Activated T-helper 2 cell treated with anti-CD3 and anti-CD28 coated beads, Interferon-gamma antibody, Interleukin-2, Interleukin-4, amounts not matched to agents 10 μg/mL and 5 μg/mL and 100 μg/mL, durations not matched to agents 14 hours and 24 hours and 36 hours (primary cell): ENCODE measurements at regions not wholly inside any gene's neighbourhood (a gene's known extent, or its start where the extent isn't known, plus 50 kb on each side); places are given as distances from the start of the nearest gene placed in this dataset.

Experiments used
- DNase-seq: peaks from one replicate; pipeline ENCODE4 v3.0.0; 2021; ENCODE audit warnings: low spot score
- H3K27ac Mint-ChIP-seq: one replicate; pipeline ENCODE4 v1.8.0; 2021; ENCODE audit warnings: mixed read lengths
- H3K27me3 Mint-ChIP-seq: one replicate; pipeline ENCODE4 v1.8.0; 2021; ENCODE audit warnings: low read depth, mixed read lengths
- H3K36me3 Mint-ChIP-seq: one replicate; pipeline ENCODE4 v1.8.0; 2021; ENCODE audit warnings: low read depth, mixed read lengths
- H3K4me1 Mint-ChIP-seq: one replicate; pipeline ENCODE4 v1.8.0; 2021; ENCODE audit warnings: low read depth, mixed read lengths
- H3K4me3 Mint-ChIP-seq: one replicate; pipeline ENCODE4 v1.8.0; 2021; ENCODE audit warnings: low read depth, mild to moderate bottlenecking, moderate library complexity, mixed read lengths
- H3K9me3 Mint-ChIP-seq: one replicate; pipeline ENCODE4 v1.8.0; 2021; ENCODE audit warnings: mixed read lengths
- intact Hi-C: fragments of 100-400 bp; cut with micrococcal nuclease; formaldehyde crosslinking; loops from one replicate; pipeline ENCODE4 v1.15.1; 2023

DNA sequence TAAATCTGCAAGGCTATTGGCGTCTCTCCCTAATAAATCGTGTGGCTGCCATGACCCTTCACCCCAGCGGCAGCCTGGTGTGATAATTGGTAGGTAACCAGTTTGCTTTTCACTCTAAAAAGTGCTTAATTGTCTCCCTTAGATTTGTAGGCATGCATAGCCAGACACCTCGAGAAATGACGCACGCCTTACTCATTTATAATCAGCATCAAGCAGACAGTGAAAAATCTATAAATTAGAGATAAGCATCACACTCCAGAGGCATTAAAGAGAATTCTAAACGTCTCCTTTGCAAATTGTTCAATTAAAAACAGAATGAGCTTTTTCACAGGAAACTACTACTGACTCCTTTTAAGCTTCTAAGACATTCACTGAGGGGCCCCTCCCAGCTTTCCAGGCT, 110.2 kb upstream of the RPS6KA2 start:
- intact Hi-C loops: no loop called here
- Mint-ChIP-seq H3K27ac (no peak overlapping the region), H3K9me3 (no peaks in the 10 kb centered on the region), H3K4me1 (no peaks in the 10 kb centered on the region), H3K36me3 (no peaks in the 10 kb centered on the region), H3K4me3 (no peak overlapping the region), H3K27me3 (no peaks in the 10 kb centered on the region)
- no peak for DNase-seq

GRCh38 chr6:166736634-166737033, 109.6 kb upstream of the RPS6KA2 start:
- Mint-ChIP-seq H3K9me3 (no peaks in the 10 kb centered on the region), H3K36me3 (no peaks in the 10 kb centered on the region), H3K27ac (no peak overlapping the region), H3K4me1 (no peaks in the 10 kb centered on the region), H3K4me3 (no peak overlapping the region), H3K27me3 (no peaks in the 10 kb centered on the region)
- intact Hi-C loops: no loop called here
- no peak for DNase-seq

DNA sequence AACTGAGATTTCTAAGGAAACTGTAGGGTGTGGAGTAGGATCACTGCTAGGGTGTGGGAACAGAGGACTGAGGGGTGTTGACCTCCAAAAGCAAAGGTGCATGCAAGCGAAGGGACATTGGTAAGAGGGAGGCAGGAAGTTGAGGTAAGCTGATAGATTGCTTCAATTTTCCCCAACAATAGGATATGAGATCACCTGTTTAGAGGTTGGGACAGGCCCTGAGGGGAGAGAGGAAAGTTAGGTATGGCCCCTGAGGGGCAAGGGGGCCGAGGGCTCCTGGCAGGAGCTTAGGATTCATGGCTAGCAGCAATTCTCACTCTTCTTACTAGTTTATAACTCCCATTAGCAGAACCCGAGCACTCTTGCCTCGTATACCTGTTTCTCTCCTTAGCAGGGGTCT, 106.8 kb upstream of the RPS6KA2 start:
- H3K36me3 Mint-ChIP-seq: no peaks in the 10 kb centered on the region
- peaks cover 3% of the 10 kb centered on the region for H3K4me1 Mint-ChIP-seq
- no peaks in the 10 kb centered on the region for H3K9me3 Mint-ChIP-seq
- intact Hi-C loops: no loop called here
- DNase-seq: no peak
- no peaks in the 10 kb centered on the region for H3K27me3 Mint-ChIP-seq
- no peak overlapping the region for H3K4me3 Mint-ChIP-seq
- no peak overlapping the region for H3K27ac Mint-ChIP-seq

DNA sequence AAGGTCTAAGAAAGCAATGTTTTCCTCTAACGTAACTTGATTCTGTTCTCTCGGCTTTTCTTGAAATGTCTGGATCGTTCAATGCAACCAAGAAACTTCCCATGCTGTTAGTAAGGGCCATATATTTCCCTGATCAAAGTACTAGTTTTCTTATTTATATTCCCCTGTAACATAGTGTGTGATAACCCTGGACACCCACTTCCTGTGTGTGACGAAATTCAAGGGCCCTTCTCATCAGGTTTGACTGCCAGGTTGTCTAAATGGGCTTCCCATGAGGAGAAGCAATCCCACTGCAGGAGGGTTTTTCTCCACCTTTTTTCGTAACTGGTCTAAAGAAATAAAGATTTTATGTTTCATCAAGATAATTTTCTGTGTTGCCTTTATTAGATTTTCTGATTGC, 102.6 kb upstream of the RPS6KA2 start:
- H3K4me3 Mint-ChIP-seq: no peak overlapping the region
- H3K27ac Mint-ChIP-seq: no peak overlapping the region
- no peaks in the 10 kb centered on the region for H3K9me3 Mint-ChIP-seq
- no peaks in the 10 kb centered on the region for H3K27me3 Mint-ChIP-seq
- no peaks in the 10 kb centered on the region for H3K36me3 Mint-ChIP-seq
- DNase-seq: no peak
- peaks cover 3% of the 10 kb centered on the region for H3K4me1 Mint-ChIP-seq
- intact Hi-C loops: no loop called here

GRCh38 chr6:166728884-166729530, 102.0 kb upstream of the RPS6KA2 start:
- Mint-ChIP-seq H3K27me3 (no peaks in the 10 kb centered on the region), H3K4me3 (no peak overlapping the region), H3K4me1 (peaks cover 3% of the 10 kb centered on the region), H3K9me3 (no peaks in the 10 kb centered on the region), H3K27ac (no peak overlapping the region), H3K36me3 (no peaks in the 10 kb centered on the region)
- intact Hi-C loops: no loop called here
- DNase-seq: no peak

GRCh38 chr6:166726201-166726600, 99.2 kb upstream of the RPS6KA2 start:
- Mint-ChIP-seq H3K4me3 (no peak overlapping the region), H3K9me3 (no peaks in the 10 kb centered on the region), H3K4me1 (peaks cover 3% of the 10 kb centered on the region), H3K27ac (no peak overlapping the region), H3K36me3 (no peaks in the 10 kb centered on the region), H3K27me3 (no peaks in the 10 kb centered on the region)
- DNase-seq: no peak
- intact Hi-C loops: no loop called here

DNA sequence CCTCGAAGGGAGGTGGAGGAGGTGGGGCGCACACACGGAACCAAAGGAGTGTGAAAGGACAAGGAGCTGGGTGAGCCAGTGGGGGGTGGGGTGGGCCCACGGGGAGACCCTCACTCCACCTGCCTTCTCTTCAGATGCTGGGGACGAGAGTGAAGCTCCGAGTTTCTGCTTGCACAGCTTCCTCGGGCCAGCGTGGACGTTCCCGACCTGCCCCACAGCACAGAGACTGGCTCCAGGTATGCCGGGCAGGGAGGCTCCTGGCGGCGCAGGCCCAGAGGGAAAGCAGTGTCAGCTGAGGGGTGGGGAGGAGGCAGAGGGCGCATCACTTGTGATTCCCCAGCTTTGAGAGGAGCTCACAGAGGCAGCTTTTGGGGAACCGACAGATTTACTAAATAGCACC, 98.5 kb upstream of the RPS6KA2 start:
- Mint-ChIP-seq H3K27me3 (no peaks in the 10 kb centered on the region), H3K4me1 (peaks cover 3% of the 10 kb centered on the region), H3K36me3 (no peaks in the 10 kb centered on the region), H3K27ac (no peak overlapping the region), H3K9me3 (no peaks in the 10 kb centered on the region), H3K4me3 (no peak overlapping the region)
- no peak for DNase-seq
- intact Hi-C loops: no loop called here

DNA sequence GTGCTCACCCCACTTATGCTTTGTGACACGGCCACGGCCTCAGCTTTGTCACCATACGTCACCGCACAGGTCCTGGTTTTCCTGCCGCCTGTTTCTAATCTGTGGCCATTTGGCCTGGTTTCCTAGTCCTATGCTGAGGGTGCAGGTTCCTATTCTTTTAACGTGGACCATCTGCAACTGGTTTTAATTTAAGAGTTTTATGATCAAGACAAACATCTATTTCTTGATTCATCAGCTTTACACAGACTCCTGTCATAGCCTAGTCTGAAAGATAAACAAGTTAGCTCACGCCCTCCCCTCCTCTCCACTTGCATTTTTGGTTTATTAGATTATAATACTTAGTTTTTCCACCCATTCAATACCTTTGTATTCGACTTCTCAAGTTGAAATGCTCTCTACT, 97.5 kb upstream of the RPS6KA2 start:
- H3K4me1 Mint-ChIP-seq: no peaks in the 10 kb centered on the region
- H3K27me3 Mint-ChIP-seq: no peaks in the 10 kb centered on the region
- no peaks in the 10 kb centered on the region for H3K36me3 Mint-ChIP-seq
- no peaks in the 10 kb centered on the region for H3K9me3 Mint-ChIP-seq
- no peak overlapping the region for H3K27ac Mint-ChIP-seq
- no peak overlapping the region for H3K4me3 Mint-ChIP-seq
- intact Hi-C loops: no loop called here
- no peak for DNase-seq

DNA sequence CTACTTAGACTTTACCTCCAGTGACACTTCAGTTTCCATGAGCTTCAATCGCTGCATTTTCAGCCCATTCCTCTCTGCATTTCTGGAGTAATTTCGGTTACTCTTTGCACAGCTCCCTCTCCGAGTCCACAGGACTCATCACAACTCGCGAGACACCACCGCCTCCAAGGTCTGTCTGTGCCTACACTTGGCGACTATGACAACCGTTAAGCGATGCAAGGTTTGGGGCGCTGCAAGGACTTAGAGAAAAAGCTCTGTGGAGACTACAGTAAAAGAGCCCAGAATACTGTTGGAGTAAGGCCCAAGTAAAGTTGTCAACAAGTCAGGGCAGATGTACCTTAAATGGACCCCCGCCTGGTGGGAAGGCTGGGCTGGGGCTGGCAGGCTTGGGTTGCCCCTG, 95.7 kb upstream of the RPS6KA2 start:
- Mint-ChIP-seq H3K4me1 (no peaks in the 10 kb centered on the region), H3K9me3 (no peaks in the 10 kb centered on the region), H3K4me3 (no peak overlapping the region), H3K27me3 (peaks cover 2% of the 10 kb centered on the region), H3K36me3 (no peaks in the 10 kb centered on the region), H3K27ac (no peak overlapping the region)
- intact Hi-C loops: no loop called here
- no peak for DNase-seq

GRCh38 chr6:166721576-166721975, 94.5 kb upstream of the RPS6KA2 start:
- DNase-seq: no peak
- no peaks in the 10 kb centered on the region for H3K4me1 Mint-ChIP-seq
- intact Hi-C loops: no loop called here
- no peak overlapping the region for H3K4me3 Mint-ChIP-seq
- peaks cover 3% of the 10 kb centered on the region for H3K27me3 Mint-ChIP-seq
- no peak overlapping the region for H3K27ac Mint-ChIP-seq
- H3K9me3 Mint-ChIP-seq: no peaks in the 10 kb centered on the region
- H3K36me3 Mint-ChIP-seq: no peaks in the 10 kb centered on the region

GRCh38 chr6:166720856-166721255, 93.8 kb upstream of the RPS6KA2 start:
- peaks cover 3% of the 10 kb centered on the region for H3K27me3 Mint-ChIP-seq
- H3K4me3 Mint-ChIP-seq: no peak overlapping the region
- H3K4me1 Mint-ChIP-seq: no peaks in the 10 kb centered on the region
- DNase-seq: no peak
- no peak overlapping the region for H3K27ac Mint-ChIP-seq
- no peaks in the 10 kb centered on the region for H3K9me3 Mint-ChIP-seq
- H3K36me3 Mint-ChIP-seq: no peaks in the 10 kb centered on the region
- intact Hi-C loops: no loop called here

DNA sequence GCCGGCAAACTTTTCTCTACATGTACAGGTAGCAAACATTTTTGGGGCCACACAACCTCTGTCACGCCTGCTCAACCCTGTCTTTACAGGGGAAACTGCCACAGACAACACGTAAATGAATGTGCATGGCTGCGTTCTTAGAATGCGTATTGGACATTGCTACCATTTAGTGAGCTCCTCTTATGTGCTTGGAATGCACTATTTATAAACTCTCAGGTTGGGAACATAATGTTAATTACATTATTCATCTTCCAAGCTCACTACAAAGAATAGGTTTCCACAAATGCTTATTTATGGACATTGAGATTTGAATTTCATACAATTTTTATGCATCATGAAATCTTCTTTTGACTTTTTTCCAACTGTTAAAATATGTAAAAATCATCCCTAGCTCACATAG, 92.0 kb upstream of the RPS6KA2 start:
- Mint-ChIP-seq H3K4me3 (no peak overlapping the region), H3K4me1 (no peaks in the 10 kb centered on the region), H3K9me3 (no peaks in the 10 kb centered on the region), H3K27ac (no peak overlapping the region), H3K36me3 (no peaks in the 10 kb centered on the region), H3K27me3 (peaks cover 3% of the 10 kb centered on the region)
- DNase-seq: no peak
- intact Hi-C loops: no loop called here

DNA sequence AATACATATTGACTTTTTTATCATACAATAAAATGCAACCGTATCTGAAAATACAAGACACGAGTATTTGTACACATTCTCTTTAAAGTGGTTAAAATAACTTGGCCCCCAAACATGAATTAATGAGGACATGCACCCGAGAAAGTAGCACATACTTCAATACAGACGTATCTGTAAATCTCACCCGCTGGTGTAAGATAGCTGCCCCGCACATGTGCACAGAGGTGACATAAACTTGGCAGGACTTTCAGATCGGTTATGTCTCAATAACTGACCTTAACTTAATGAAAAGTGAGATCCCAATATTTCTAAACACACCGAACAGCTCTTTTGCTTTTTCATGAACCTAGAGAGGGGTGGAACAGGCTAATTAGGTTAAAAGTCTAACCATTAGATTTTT, 91.5 kb upstream of the RPS6KA2 start:
- Mint-ChIP-seq H3K36me3 (no peaks in the 10 kb centered on the region), H3K9me3 (no peaks in the 10 kb centered on the region), H3K27me3 (peaks cover 3% of the 10 kb centered on the region), H3K4me3 (no peak overlapping the region), H3K4me1 (no peaks in the 10 kb centered on the region), H3K27ac (no peak overlapping the region)
- DNase-seq: no peak
- intact Hi-C loops: no loop called here
